Embryonic facial prominence (tissue), 1 donor: ENCODE measurements at regions not wholly inside any gene's neighbourhood (a gene's known extent, or its start where the extent isn't known, plus 50 kb on each side); places are given as distances from the start of the nearest gene placed in this dataset.

Experiments
- DNase-seq: peaks from one replicate; pipeline ENCODE4 v3.0.0-alpha.2; 2016; ENCODE audit errors: extremely low spot score

- no peak for DNase-seq
These were observed 204.6 kb upstream of the HEY2 start for GRCh38 chr6:125544819-125545218.

- DNase-seq = no peak
These were observed 202.6 kb upstream of the HEY2 start for GRCh38 chr6:125546841-125547251.

GRCh38 chr6:125547381-125547780 lies 202.1 kb upstream of the HEY2 start:
- no peak for DNase-seq

- DNase-seq = no peak
These were observed 200.1 kb upstream of the HEY2 start for GRCh38 chr6:125549202-125549884.

GRCh38 chr6:125550892-125551291 lies 198.5 kb upstream of the HEY2 start:
- DNase-seq = no peak

- DNase-seq = no peak
These were observed 196.6 kb upstream of the HEY2 start for GRCh38 chr6:125552819-125553218.

- DNase-seq = no peak
These were observed 195.0 kb upstream of the HEY2 start for GRCh38 chr6:125554456-125554855.

GRCh38 chr6:125558241-125558843 lies 191.1 kb upstream of the HEY2 start:
- DNase-seq = no peak

- DNase-seq = no peak
These were observed 190.5 kb upstream of the HEY2 start for GRCh38 chr6:125558907-125559306.

GRCh38 chr6:125562156-125562555 lies 187.3 kb upstream of the HEY2 start:
- no peak for DNase-seq

GRCh38 chr6:125564941-125565340 lies 184.5 kb upstream of the HEY2 start:
- DNase-seq = no peak

- no peak for DNase-seq
These were observed 182.0 kb upstream of the HEY2 start for GRCh38 chr6:125567407-125567806.

GRCh38 chr6:125568609-125569008 lies 180.8 kb upstream of the HEY2 start:
- DNase-seq = no peak

- DNase-seq = no peak
These were observed 178.9 kb upstream of the HEY2 start for GRCh38 chr6:125570526-125570925.

- DNase-seq = no peak
These were observed 178.2 kb upstream of the HEY2 start for GRCh38 chr6:125571207-125571755.

GRCh38 chr6:125574604-125575003 lies 174.8 kb upstream of the HEY2 start:
- no peak for DNase-seq

GRCh38 chr6:125577124-125577662 lies 172.2 kb upstream of the HEY2 start:
- DNase-seq = no peak

- no peak for DNase-seq
These were observed 164.9 kb upstream of the HEY2 start for GRCh38 chr6:125584468-125584939.

- DNase-seq = no peak
These were observed 164.0 kb upstream of the HEY2 start for GRCh38 chr6:125585470-125585869.

- DNase-seq = no peak
These were observed 163.4 kb upstream of the HEY2 start for GRCh38 chr6:125586074-125586473.

- no peak for DNase-seq
These were observed 162.8 kb upstream of the HEY2 start for GRCh38 chr6:125586605-125587004.

- DNase-seq = no peak
These were observed 161.5 kb upstream of the HEY2 start for GRCh38 chr6:125587666-125588632.
